Caco-2 (cell line): ENCODE measurements at regions not wholly inside any gene's neighbourhood (a gene's known extent, or its start where the extent isn't known, plus 50 kb on each side); places are given as distances from the start of the nearest gene placed in this dataset.
"Not testable (repeated sequence)": the region's sequence is repeated elsewhere in the genome, so short reads cannot be mapped to it uniquely, and the experiment has no call there.

Experiments used
- BruUV-seq: library from RNA; stranded (reverse); fragments of 400-500 nt; replicated peaks from 2 replicates; lab custom pipeline; 2021; lab: Mats Ljungman, UMichigan
- CTCF ChIA-PET: fragments of 300-600 bp; sonication (Branson Sonifier 250); formaldehyde crosslinking; loops from one replicate; lab custom pipeline; 2022; ENCODE audit warnings: antibody characterized with exemption; lab: Charles Lee
- POLR2A ChIA-PET: fragments of 300-600 bp; sonication (Branson Sonifier 250); formaldehyde crosslinking; loops from one replicate; lab custom pipeline; 2022; ENCODE audit warnings: antibody characterized with exemption; lab: Charles Lee
- DNase-seq, 2 experiments: peaks; one replicate each; pipeline versions ENCODE4 v3.0.0 to v3.0.0-alpha.2; 2020 to 2022
- H3K27me3 ChIP-seq: replicated peaks from 2 replicates; pipeline ENCODE4 v1.6.0; 2011; ENCODE audit warnings: low read length; ENCODE audit not compliant: control insufficient read depth, insufficient read depth
- H3K36me3 ChIP-seq: 2 replicates; pipeline ENCODE4 v1.5.1; 2011; ENCODE audit warnings: low read length; ENCODE audit not compliant: control insufficient read depth, insufficient read depth
- H3K4me1 ChIP-seq: fragments of 250-450 bp; sonication (Bioruptor Pico); 2 replicates; pipeline ENCODE4 v1.5.1; 2020; ENCODE audit warnings: mild to moderate bottlenecking
- H3K4me3 ChIP-seq: 2 replicates; pipeline ENCODE4 v1.5.1; 2011; ENCODE audit warnings: low read depth, mild to moderate bottlenecking, control low read depth, low read length
- H3K9me3 ChIP-seq: fragments of 250-450 bp; sonication (Bioruptor Pico); 2 replicates; pipeline ENCODE4 v1.5.1; 2020; ENCODE audit warnings: mild to moderate bottlenecking, moderate library complexity
- H3K27ac Mint-ChIP-seq: one replicate; pipeline ENCODE4 v1.8.0; 2022; ENCODE audit warnings: mixed read lengths; ENCODE audit not compliant: unreplicated experiment
- H3K27me3 Mint-ChIP-seq: one replicate; pipeline ENCODE4 v1.8.0; 2022; ENCODE audit warnings: mixed read lengths; ENCODE audit not compliant: insufficient read depth, unreplicated experiment
- H3K36me3 Mint-ChIP-seq: one replicate; pipeline ENCODE4 v1.8.0; 2022; ENCODE audit warnings: mild to moderate bottlenecking, mixed read lengths; ENCODE audit not compliant: insufficient read depth, unreplicated experiment
- H3K4me1 Mint-ChIP-seq: one replicate; pipeline ENCODE4 v1.8.0; 2022; ENCODE audit warnings: low read depth, mixed read lengths; ENCODE audit not compliant: unreplicated experiment
- H3K4me3 Mint-ChIP-seq: one replicate; pipeline ENCODE4 v1.8.0; 2022; ENCODE audit warnings: mild to moderate bottlenecking, moderate library complexity, mixed read lengths; ENCODE audit not compliant: unreplicated experiment
- H3K9me3 Mint-ChIP-seq: one replicate; pipeline ENCODE4 v1.8.0; 2022; ENCODE audit warnings: mixed read lengths; ENCODE audit not compliant: unreplicated experiment
- intact Hi-C: fragments of 100-400 bp; cut with micrococcal nuclease; formaldehyde crosslinking; loops from one replicate; pipeline ENCODE4 v1.10.0; 2022; ENCODE audit not compliant: unreplicated experiment
- TF ChIP-seq, protein P1 (sequence below), 2 experiments: fragments of 200-600 bp in 1 of 2; IDR thresholded peaks; 1 replicate in 1 of 2; 2 replicates in 1 of 2; pipeline versions ENCODE4 v1.5.1 to v1.8.0; 2011 to 2022; ENCODE audit warnings: antibody characterized with exemption in 1 of 2, control low read depth in 1 of 2, inconsistent platforms in 1 of 2, low read depth in 1 of 2, low read length in 1 of 2, mild to moderate bottlenecking in 1 of 2, moderate library complexity in 1 of 2; ENCODE audit not compliant: insufficient read depth in 1 of 2, severe bottlenecking in 1 of 2, unreplicated experiment in 1 of 2

DNA sequence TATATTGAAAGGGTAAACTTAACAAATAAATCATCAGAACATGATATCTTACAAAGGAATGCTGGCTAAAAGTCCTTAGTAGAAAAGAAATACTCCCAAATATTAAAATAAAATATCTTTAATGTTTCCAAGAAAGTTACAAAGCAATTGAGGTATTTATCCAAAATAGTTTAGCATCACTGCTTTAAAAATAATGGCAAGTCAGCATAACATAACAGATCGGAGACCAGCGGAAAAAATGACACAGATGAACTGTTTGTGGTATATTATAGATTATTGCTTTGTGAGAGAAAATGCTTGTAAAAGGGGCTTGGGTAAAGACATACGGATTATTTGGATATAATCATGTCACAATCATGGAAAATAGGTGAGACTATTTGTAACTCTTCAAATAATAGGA lies 168.5 kb upstream of the TEX13C start:
- no peaks in the 10 kb centered on the region for H3K27me3 ChIP-seq
- no peak overlapping the region for H3K4me3 ChIP-seq
- Mint-ChIP-seq H3K4me1 (no peaks in the 10 kb centered on the region), H3K9me3 (no peaks in the 10 kb centered on the region), H3K27ac (no peak overlapping the region), H3K27me3 (peaks cover 2% of the 10 kb centered on the region), H3K36me3 (no peaks in the 10 kb centered on the region), H3K4me3 (no peak overlapping the region)
- BruUV-seq = no TSS peak
- CTCF ChIA-PET = no interaction called here
- TF ChIP-seq, protein P1, sequence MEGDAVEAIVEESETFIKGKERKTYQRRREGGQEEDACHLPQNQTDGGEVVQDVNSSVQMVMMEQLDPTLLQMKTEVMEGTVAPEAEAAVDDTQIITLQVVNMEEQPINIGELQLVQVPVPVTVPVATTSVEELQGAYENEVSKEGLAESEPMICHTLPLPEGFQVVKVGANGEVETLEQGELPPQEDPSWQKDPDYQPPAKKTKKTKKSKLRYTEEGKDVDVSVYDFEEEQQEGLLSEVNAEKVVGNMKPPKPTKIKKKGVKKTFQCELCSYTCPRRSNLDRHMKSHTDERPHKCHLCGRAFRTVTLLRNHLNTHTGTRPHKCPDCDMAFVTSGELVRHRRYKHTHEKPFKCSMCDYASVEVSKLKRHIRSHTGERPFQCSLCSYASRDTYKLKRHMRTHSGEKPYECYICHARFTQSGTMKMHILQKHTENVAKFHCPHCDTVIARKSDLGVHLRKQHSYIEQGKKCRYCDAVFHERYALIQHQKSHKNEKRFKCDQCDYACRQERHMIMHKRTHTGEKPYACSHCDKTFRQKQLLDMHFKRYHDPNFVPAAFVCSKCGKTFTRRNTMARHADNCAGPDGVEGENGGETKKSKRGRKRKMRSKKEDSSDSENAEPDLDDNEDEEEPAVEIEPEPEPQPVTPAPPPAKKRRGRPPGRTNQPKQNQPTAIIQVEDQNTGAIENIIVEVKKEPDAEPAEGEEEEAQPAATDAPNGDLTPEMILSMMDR (IDR thresholded peaks at IDR 0.05; ENCODE audit: insufficient read depth in 1 of 2, low read depth in 1 of 2, low read length in 1 of 2, severe bottlenecking in 1 of 2, unreplicated experiment in 1 of 2) = no peak
- H3K9me3 ChIP-seq = no peaks in the 10 kb centered on the region
- H3K36me3 ChIP-seq = no peaks in the 10 kb centered on the region
- no peak for DNase-seq
- POLR2A ChIA-PET = no interaction called here
- H3K4me1 ChIP-seq = no peaks in the 10 kb centered on the region
- intact Hi-C loops = no loop called here

DNA sequence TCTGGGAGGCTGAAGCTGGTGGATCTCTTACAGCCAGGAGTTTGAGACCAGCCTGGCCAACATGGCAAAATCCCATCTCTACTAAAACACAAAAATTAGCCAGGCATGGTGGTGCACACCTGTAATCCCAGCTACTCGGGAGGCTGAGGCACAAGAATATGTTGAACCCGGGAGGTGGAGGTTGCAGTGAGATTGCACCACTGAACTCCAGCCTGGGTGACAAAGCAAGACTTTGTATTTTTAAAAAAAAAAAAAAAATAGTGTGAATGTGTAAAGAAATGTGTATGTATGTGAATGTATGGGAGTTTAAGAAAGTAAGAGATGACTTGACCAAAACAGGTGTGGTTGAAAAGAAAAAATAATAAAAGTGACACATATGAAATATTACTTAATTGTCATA lies 167.7 kb upstream of the TEX13C start:
- H3K9me3 Mint-ChIP-seq = no peaks in the 10 kb centered on the region
- no peaks in the 10 kb centered on the region for H3K36me3 Mint-ChIP-seq
- no peaks in the 10 kb centered on the region for H3K4me1 Mint-ChIP-seq
- Histone ChIP-seq H3K36me3 (no peaks in the 10 kb centered on the region), H3K4me3 (no peak overlapping the region), H3K4me1 (no peaks in the 10 kb centered on the region), H3K27me3 (no peaks in the 10 kb centered on the region), H3K9me3 (no peaks in the 10 kb centered on the region)
- no peak overlapping the region for H3K27ac Mint-ChIP-seq
- H3K4me3 Mint-ChIP-seq = no peak overlapping the region
- no peak for DNase-seq
- BruUV-seq = no TSS peak
- ChIA-PET POLR2A (no interaction called here), CTCF (no interaction called here)
- intact Hi-C loops = no loop called here
- TF ChIP-seq, protein P1 (IDR thresholded peaks at IDR 0.05; ENCODE audit: insufficient read depth in 1 of 2, low read depth in 1 of 2, low read length in 1 of 2, severe bottlenecking in 1 of 2, unreplicated experiment in 1 of 2) = no peak
- peaks cover 2% of the 10 kb centered on the region for H3K27me3 Mint-ChIP-seq

DNA sequence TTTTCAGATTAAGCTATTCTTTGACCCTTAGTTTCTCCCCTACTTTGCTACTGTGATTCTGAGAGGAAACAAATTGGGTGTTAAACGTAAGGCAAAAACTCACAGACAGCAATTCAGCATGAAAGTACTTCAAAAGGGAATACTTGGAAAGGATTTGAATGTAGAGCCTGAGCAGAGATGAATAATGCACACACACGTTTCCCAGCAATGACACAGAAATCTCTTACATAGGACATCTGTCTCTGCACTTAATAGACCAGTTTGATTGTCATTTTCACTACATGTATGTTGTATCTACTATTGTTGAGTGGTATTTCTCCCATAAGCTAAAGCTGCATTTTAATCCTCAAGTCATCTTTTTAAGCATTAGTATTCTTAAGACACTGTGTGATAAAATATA lies 166.1 kb upstream of the TEX13C start:
- Mint-ChIP-seq H3K36me3 (no peaks in the 10 kb centered on the region), H3K4me3 (no peak overlapping the region), H3K4me1 (no peaks in the 10 kb centered on the region), H3K27ac (no peak overlapping the region), H3K9me3 (no peaks in the 10 kb centered on the region), H3K27me3 (peaks cover 2% of the 10 kb centered on the region)
- no peak for DNase-seq
- CTCF ChIA-PET = no interaction called here
- BruUV-seq = no TSS peak
- Histone ChIP-seq H3K9me3 (no peaks in the 10 kb centered on the region), H3K36me3 (no peaks in the 10 kb centered on the region), H3K4me1 (no peaks in the 10 kb centered on the region), H3K27me3 (no peaks in the 10 kb centered on the region), H3K4me3 (no peak overlapping the region)
- POLR2A ChIA-PET = no interaction called here
- TF ChIP-seq, protein P1 (IDR thresholded peaks at IDR 0.05; ENCODE audit: insufficient read depth in 1 of 2, low read depth in 1 of 2, low read length in 1 of 2, severe bottlenecking in 1 of 2, unreplicated experiment in 1 of 2) = no peak
- intact Hi-C loops = no loop called here

DNA sequence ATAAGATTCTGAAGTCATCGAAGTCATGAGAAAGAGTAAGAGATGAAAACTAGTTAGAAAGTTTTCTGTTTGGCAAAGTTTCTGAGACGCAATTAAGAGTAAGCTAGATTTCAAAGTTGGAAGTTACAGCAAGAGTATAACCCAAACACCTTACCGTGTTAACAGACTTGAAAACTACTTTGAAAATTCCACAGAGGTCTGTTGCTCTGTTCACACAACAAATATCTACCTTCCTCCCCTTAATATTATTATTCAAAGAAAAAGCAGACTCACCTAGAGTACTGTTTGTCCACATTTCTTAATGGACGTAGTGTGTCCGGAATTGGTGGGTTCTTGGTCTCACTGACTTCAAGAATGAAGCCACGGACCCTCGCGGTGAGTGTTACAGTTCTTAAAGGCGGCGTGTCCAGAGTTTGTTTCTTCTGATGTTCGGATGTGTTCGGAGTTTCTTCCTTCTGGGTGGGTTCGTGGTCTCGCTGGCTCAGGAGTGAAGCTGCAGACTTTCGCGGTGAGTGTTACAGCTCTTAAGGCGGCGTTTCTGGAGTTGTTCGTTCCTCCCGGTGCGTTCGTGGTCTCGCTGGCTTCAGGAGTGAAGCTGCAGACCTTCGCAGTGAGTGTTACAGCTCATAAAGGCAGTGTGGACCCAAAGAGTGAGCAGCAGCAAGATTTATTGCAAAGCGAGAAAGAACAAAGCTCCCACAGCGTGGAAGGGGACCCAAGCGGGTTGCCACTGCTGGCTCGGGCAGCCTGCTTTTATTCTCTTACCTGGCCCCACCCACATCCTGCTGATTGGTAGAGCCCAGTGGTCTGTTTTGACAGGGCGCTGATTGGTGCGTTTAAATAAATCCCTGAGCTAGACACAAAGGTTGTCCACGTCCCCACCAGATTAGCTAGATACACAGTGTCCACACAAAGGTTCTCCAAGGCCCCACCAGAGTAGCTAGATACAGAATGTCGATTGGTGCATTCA lies 165.1 kb upstream of the TEX13C start:
- H3K27ac Mint-ChIP-seq, H3K9me3 Mint-ChIP-seq, DNase-seq, H3K27me3 ChIP-seq, H3K4me1 Mint-ChIP-seq, H3K4me1 ChIP-seq, H3K36me3 ChIP-seq, H3K36me3 Mint-ChIP-seq, H3K4me3 ChIP-seq, intact Hi-C loops, CTCF ChIA-PET, H3K27me3 Mint-ChIP-seq, BruUV-seq, H3K9me3 ChIP-seq, POLR2A ChIA-PET, H3K4me3 Mint-ChIP-seq: not testable (repeated sequence)
